CD4-positive, alpha-beta T cell treated with Interleukin-12 subunit alpha and Interleukin-12 subunit beta, for 1 hour (primary cell): ENCODE measurements at regions not wholly inside any gene's neighbourhood (a gene's known extent, or its start where the extent isn't known, plus 50 kb on each side); places are given as distances from the start of the nearest gene placed in this dataset.
"Not testable (repeated sequence)": the region's sequence is repeated elsewhere in the genome, so short reads cannot be mapped to it uniquely, and the experiment has no call there.

ENCODE experiments used
- DNase-seq: peaks from one replicate; pipeline ENCODE4 v3.0.0-alpha.2; 2020

DNA sequence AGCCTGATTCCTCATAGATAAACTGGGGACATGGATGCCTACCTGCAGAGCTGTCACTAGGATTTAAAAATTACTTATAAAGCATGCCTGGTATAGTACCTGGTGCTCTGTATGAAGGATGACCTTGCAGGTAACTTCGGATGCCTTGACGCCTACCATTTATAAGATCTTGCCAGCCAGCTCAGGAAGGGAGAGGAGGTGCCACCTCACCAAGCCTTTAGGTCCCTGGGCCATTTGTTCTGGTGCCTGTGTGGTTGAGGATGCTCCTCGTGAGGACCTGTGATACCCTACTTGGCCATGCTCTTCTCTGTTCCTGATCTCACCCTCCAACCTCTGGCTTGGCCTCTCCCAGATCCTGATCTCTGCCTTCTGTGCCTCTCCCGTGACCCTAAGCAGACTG lies 85.2 kb downstream of the FDX1 start:
- DNase-seq = no peak

DNA sequence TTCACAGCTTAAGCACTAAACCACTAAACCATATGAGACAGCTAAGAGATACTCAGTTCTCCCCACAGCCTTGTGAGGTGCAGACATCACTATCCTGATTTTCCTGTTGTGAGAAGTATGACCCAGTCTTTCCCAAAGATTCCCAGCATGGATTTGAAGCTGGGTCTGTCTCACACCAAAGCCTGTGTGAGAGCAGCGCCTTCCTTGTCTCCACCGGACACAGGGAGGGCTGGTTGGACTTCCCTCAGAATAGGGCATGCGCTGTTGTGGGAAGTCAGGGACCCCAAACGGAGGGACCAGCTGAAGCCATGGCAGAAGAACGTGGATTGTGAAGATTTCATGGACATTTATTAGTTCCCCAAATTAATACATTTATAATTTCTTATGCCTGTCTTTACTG lies 87.6 kb downstream of the FDX1 start:
- DNase-seq = not testable (repeated sequence)

DNA sequence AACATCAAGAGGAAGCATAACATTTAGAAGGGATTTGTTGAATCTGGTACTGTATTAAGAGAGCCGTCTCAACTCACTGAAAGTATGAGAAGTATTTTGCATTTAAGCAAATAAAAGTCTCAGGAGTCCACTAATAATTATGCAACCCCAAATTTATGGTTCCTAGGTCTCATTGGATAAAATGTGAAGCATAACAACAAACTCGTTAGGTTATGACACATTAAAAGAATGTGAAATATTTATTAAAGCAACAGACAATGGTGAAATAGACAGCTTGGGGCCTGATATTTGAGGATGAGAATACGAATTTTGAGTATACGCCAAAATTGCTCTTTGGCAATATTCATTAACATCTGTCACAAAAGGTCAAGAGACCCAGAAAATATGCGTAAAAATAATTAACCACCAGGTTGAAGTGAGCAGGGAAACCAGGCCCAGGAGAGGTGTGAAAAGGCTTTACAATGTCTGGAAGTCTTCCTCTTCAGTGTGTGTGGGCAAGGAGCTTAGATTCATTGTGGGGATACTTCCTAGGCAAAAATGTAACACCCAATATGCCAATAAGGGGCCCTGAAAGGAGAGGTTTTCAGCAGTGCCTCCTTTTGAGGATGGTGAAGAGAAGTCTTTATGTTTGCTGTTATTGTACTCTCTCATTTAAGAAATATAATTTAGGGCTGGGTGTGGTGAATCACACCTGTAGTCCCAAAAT lies 89.2 kb downstream of the FDX1 start:
- DNase-seq = no peak

DNA sequence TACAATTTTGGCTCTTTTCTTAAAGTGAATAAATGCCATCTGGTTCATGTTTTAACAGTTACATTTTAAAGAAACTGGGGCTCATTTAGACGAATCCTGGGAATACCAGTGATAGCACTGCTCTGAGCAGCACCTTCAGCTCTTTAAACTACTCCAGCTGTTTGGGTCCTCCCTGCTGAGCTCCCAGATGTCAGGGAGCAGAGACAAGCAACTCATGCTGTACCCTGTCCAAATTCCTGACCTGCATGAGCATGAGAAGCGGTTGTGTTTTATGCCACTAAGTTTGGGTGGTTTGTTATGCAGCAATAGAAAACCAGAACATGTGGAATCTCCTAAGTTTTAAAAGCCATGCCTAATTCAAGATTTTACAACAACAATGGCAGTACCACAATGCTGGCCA lies 90.0 kb downstream of the FDX1 start:
- DNase-seq = no peak

DNA sequence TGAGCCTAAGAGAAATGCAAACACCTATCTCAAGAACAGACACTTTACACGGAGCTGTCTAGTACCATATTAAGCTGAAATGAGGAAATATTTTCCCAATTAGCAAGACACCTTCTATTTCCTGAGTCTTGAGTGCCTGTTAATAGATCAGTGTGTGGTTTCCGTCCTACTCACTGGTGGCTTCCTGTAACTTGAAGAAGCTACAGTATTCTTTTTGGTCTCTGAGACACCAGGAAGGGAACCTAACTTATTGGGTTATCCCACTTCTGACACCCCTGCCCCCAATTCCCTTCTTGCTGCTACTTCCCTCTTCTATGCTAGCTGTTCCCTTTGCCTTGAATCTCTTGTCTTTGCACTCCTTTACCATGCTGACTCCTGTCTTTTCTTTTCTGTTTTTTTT lies 92.7 kb downstream of the FDX1 start:
- peak; percentile 28 for DNase-seq

DNA sequence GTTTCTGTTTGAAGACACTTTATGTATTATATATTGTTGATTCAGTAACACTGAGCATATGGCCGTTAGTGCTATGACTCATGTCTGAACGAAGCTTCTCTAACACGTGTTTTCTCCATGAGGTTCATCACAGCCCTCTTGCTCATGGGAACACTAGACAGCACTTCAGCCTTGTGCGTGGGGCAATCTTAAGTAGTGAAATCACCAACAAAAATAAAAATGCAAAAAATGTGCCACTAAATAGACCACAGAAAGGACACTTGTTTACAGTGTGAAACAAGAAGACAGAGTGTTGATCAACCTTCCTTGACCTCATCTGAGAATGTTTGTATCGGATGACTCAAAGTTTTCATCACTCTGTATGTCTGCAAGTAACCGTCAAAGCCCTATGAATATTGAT lies 94.5 kb downstream of the FDX1 start:
- DNase-seq = no peak

DNA sequence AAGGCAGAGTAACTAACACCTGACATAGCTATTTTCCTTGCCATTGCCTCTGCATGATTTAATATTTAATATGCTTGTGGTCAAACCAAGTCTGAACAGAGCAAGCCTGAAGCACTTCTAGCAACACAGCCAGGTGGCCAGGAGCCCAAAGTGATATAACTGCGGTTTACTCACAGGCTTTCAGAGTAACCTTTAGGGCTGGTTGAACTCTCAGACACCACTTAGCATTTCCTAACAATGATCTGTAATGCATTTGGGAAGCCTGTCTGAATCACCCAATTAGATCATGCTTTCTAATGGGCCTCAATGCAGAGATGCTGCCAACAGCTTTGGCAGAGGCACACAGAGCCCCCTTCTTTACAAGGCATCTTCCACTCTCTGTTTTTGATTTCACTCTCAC lies 96.1 kb downstream of the FDX1 start:
- no peak for DNase-seq

DNA sequence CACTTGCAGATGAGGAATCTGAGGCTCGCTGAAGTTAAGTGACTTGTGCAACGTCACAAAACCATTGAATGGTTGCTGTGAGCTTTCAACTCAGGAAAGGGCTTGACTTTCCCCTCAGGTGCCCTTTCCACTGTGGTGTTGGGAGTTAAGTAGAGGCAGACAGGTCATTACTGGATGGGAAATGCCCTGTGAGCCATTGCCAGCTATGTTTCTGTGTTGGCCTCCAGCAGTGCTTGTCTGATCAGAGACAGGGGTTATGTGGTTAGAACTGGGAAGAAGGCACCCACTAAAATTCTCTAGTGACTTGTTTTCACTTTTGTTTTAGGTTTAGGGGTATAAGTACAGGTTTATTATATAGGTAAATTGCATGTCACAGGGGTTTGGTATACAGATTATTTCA lies 96.6 kb downstream of the FDX1 start:
- peak; percentile 11 for DNase-seq
